CD4-positive, alpha-beta T cell treated with Interferon alpha-2 for 1 hour (primary cell): ENCODE measurements at regions not wholly inside any gene's neighbourhood (a gene's known extent, or its start where the extent isn't known, plus 50 kb on each side); places are given as distances from the start of the nearest gene placed in this dataset.

Experiments
- DNase-seq, 2 donors: peaks; one replicate each; pipeline ENCODE4 v3.0.0-alpha.2; 2020 to 2022

GRCh38 chr12:18975933-18976332 is 153.6 kb upstream of the PLEKHA5 start:
- DNase-seq = no peak

GRCh38 chr12:18979401-18980126 is 150.0 kb upstream of the PLEKHA5 start:
- no peak for DNase-seq

GRCh38 chr12:18981732-18982131 is 147.8 kb upstream of the PLEKHA5 start:
- no peak for DNase-seq

GRCh38 chr12:18982226-18982949 is 147.1 kb upstream of the PLEKHA5 start:
- DNase-seq = no peak

GRCh38 chr12:18983854-18984253 is 145.7 kb upstream of the PLEKHA5 start:
- DNase-seq = no peak

GRCh38 chr12:18990856-18991255 is 138.7 kb upstream of the PLEKHA5 start:
- DNase-seq = no peak

GRCh38 chr12:18992336-18992735 is 137.2 kb upstream of the PLEKHA5 start:
- DNase-seq = no peak

- DNase-seq = no peak
Observed at GRCh38 chr12:18998343-18999261, 130.9 kb upstream of the PLEKHA5 start.

GRCh38 chr12:19000836-19001235 is 128.7 kb upstream of the PLEKHA5 start:
- no peak for DNase-seq

- no peak for DNase-seq
Observed at GRCh38 chr12:19002216-19002615, 127.3 kb upstream of the PLEKHA5 start.

GRCh38 chr12:19003141-19003540 is 126.4 kb upstream of the PLEKHA5 start:
- DNase-seq = no peak

- no peak for DNase-seq
Observed at GRCh38 chr12:19003987-19004619, 125.4 kb upstream of the PLEKHA5 start.

- no peak for DNase-seq
Observed at GRCh38 chr12:19005257-19005801, 124.2 kb upstream of the PLEKHA5 start.

GRCh38 chr12:19006626-19007137 is 122.9 kb upstream of the PLEKHA5 start:
- no peak for DNase-seq

GRCh38 chr12:19008102-19008501 is 121.4 kb upstream of the PLEKHA5 start:
- DNase-seq = no peak

GRCh38 chr12:19010087-19010486 is 119.4 kb upstream of the PLEKHA5 start:
- DNase-seq = no peak

- no peak for DNase-seq
Observed at GRCh38 chr12:19010726-19011125, 118.8 kb upstream of the PLEKHA5 start.

GRCh38 chr12:19012965-19013364 is 116.6 kb upstream of the PLEKHA5 start:
- DNase-seq = no peak

- no peak for DNase-seq
Observed at GRCh38 chr12:19014240-19014639, 115.3 kb upstream of the PLEKHA5 start.

GRCh38 chr12:19015285-19015684 is 114.2 kb upstream of the PLEKHA5 start:
- no peak for DNase-seq

GRCh38 chr12:19018302-19018970 is 111.1 kb upstream of the PLEKHA5 start:
- DNase-seq = no peak

- DNase-seq = no peak
Observed at GRCh38 chr12:19021240-19021639, 108.3 kb upstream of the PLEKHA5 start.
